H4 (cell line): ENCODE measurements at regions not wholly inside any gene's neighbourhood (a gene's known extent, or its start where the extent isn't known, plus 50 kb on each side); places are given as distances from the start of the nearest gene placed in this dataset.
A peak's percentile ranks its signal among the peaks of the same experiment; 100 is the strongest.
"Not testable (repeated sequence)": the region's sequence is repeated elsewhere in the genome, so short reads cannot be mapped to it uniquely, and the experiment has no call there.

Experiments
- DNase-seq: peaks from one replicate; pipeline ENCODE4 v3.0.0-alpha.2; 2015; ENCODE audit warnings: low spot score

DNA sequence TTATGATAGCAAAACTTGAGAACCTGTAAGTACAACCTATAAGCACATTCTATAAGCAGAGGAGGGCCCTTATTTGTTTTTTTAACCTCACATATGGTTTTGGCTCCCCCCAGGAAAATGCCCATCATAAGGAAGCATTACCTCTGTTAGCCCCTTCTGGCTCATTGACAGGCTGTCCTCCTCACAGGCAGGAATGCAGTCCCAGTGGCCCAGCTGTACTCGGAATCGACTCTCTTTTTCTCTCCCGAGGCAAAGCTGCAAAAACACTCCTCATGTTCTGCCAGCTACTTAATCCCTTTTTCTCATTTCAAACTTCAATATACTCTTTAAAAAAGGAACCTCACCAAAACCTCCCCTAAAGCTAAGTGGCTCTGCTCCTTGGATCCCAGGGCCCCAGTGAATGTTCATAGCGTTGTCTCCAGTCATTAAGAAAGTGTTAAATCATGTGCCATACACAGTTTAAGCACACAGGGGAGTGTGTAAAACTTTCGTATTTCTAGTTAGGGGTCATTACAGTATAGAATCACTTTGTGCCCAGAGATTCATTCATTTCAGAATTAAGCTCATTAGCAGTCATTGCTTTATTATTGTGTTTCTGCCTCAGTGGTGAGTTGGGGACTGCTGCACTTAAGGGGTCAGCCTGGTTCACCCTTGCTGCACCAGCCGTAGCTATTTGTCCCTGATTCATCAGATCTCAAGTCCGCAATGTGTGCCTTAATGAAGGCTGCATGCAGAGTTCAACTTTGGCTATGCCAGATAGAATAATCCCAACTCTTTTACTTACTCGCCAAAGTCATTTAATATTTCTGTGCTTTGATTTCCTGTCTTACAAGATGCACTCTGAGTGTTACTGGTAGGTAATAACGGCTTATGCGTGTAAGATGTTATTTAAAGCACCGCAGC lies 57.6 kb downstream of the JRKL start:
- no peak for DNase-seq

- no peak for DNase-seq
Measured at GRCh38 chr11:96448225-96448624, 58.4 kb downstream of the JRKL start.

DNA sequence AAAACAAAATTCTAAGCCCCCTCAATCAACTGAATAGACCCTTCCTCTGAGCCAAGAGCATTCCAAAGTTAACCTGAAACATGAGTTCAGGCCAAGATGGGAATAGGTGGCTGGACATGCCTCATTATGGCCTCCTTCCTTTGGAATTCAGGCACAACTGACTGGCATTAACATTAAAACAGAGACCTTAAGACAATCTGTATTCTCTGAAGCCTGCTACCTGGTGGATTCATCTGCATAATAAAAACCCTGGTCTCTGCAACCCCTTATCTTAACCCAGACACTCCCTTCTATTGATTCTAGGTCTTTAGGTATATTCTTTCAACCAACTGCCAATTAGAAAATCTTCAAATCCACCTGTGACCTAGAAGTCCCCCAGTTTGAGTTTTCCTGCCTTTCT lies 66.3 kb downstream of the JRKL start:
- DNase-seq: no peak

- no peak for DNase-seq
Measured at GRCh38 chr11:96459751-96460150, 69.9 kb downstream of the JRKL start.

- no peak for DNase-seq
Measured at GRCh38 chr11:96461871-96462270, 72.1 kb downstream of the JRKL start.

DNA sequence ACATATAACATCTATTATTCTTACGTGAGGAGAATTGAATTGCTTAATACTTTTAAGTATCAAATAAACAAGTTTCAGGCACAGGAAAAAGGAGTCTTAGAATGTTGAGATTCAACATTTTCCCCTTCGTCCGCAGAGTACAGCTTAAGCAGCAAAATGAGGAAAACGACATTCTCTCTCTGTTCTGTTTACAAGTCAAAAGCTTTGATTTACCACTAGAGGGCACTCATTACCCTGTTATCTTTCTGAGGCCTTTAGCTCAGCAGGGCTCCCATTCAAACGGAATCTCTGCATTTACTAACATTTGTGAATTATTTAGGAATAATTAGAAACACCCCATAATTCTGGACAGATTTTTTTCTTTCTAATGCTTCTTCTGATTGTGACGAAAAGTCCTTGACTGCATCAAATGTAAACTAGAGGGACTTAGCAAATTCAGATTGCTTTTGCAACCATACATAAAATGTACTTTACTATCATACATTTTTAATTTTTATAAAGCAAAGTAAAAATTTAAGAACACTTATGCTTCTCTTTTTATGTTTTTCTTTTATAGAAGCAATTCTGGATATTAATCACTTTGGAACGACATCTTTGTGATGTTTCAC lies 75.0 kb downstream of the JRKL start:
- peak; percentile 86 for DNase-seq

- no peak for DNase-seq
Measured at GRCh38 chr11:96465512-96465911, 75.7 kb downstream of the JRKL start.

- no peak for DNase-seq
Measured at GRCh38 chr11:96466607-96467006, 76.8 kb downstream of the JRKL start.

GRCh38 chr11:96469776-96470175 lies 80.0 kb downstream of the JRKL start:
- DNase-seq: no peak

DNA sequence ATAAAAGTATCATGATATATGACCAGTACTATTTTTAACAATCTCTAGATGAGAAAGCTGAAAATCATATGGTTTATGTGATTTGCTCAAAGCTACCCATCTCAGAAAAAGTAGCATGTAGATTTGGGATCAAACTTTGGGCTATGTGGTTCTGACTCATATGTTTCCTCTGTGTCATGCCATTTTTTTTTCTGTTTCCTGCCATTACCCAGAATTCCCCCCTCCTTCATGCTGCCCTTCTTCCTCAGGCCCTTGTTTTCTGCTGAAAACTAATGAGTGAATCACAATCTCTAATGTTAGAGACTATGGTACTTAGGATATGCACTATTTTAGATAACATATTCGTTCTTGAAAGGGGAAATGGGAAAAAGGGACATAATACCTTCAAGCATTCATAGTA lies 80.7 kb downstream of the JRKL start:
- no peak for DNase-seq

DNA sequence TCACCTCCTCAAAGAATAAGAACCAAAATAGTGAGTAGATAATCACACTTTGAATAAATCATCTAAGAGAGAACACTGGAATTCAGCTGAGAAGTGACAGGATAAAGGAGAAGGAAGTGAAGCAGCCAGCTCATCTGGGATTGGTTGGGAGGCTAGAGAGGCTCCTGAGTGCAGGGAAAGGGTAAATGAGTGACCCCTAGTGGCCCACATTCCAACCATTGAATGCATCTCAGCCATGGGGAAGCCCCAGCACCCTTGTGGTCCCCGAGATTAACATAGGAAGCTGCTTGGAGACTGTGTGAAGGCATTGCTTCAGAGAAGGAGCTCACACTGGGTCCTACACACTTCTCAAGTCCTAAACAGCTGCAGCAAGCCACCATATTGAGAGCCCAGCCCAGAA lies 82.3 kb downstream of the JRKL start:
- DNase-seq: no peak

- DNase-seq: no peak
Measured at GRCh38 chr11:96474263-96474662, 84.5 kb downstream of the JRKL start.

DNA sequence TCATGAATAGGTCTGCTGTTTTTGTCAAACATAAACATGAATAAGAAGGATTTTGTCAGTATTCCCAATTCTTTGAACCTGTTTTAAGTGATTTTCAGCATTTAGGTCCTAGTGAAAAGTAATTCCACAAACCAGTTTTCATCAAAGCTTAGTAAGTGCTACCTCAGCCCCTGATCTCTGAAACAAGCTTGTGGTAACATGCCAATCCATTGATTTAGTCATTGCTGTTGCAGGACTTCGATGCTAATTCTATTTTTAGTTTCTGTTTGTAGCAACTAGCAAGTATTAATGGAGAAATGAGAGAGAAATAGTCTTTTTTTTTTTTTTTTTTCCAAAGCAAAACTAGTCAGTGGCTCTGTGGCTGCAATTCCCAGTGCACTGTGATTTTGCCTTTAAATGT lies 91.4 kb downstream of the JRKL start:
- DNase-seq: no peak

DNA sequence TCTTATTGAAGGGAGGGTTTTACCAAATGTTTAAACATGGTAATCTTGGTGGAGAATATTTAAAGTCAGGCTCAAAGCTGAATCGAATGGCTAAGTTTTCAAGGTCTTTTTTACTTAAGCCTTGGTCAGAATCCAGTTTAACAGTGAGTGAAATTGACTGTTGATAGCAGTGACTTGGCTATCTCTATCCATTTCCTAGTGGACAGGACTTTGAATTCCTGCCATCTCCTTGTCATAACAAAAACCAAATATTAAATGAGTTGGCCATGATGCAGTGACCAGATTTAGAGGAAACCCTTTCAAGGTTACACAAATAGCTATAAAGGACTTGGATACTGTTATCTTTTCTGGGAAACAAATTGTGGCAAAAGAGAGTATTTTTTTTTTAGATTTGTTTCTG lies 92.0 kb downstream of the JRKL start:
- no peak for DNase-seq

DNA sequence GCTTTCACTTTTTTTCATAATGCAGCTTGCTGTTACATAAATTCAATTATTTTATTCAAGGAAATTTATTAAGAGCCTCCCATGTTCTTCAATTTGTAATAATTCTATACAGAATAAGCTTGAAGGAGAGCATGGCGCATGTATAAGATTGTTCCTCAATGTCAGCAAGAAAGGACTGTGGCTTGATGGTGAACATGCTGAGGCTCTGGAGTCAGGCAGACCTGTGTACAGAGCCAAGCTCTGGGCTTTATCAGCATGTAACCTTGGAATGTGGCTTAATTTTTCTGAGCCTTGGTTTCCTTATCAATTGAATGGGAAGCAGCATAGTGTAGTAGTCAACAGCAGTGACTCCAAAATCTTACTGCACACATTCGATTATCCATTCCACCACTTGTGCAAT lies 92.4 kb downstream of the JRKL start:
- no peak for DNase-seq

DNA sequence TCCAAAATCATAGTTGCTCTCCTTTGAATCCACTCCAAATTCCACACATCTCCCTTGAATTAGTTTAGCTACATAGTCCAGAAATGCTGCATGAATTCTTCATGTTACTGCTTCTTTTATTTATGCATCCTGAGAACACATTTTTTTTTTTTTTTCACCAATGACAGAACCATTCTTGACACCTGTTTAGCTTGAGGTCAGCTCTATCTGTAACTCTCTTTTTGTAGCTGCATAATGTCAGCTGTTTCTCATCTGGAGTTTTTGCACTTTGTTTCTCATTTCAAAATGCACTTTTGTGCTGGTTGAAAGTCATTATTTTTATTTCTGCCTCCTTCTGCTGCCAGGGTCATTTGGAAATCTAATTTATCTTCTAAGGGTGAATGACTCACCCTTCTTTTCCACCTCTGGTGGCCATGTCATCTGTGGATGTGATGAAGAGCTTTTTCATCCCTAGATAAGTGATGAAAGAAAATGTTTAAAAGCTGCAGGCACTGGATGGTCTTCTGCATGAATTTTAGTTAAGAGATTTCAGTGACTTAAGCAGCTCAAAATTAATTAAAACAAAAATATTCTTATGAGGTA lies 93.7 kb downstream of the JRKL start:
- no peak for DNase-seq

DNA sequence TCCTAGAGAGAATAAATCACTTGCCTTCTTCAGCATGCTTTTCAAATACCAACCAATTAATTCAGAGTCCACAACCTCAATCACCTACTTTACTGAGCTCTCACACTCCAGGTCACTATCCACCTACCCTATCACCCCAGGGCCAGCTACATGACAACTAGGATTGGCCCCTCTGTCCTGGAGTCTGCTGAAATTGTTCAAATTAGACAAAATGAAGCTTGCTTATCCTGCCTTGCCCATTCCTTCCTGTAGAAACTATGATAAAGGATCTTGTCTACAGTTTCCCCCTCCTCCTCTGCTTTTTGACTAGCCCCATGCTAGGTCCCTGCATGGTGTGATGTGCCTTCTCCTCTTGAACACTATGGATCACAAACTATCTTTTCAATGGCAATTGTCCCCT lies 94.5 kb downstream of the JRKL start:
- DNase-seq: no peak

- DNase-seq: peak; percentile 77
Measured at GRCh38 chr11:96486890-96487611, 97.2 kb downstream of the JRKL start.

- not testable (repeated sequence) for DNase-seq
Measured at GRCh38 chr11:96488911-96489310, 99.1 kb downstream of the JRKL start.

DNA sequence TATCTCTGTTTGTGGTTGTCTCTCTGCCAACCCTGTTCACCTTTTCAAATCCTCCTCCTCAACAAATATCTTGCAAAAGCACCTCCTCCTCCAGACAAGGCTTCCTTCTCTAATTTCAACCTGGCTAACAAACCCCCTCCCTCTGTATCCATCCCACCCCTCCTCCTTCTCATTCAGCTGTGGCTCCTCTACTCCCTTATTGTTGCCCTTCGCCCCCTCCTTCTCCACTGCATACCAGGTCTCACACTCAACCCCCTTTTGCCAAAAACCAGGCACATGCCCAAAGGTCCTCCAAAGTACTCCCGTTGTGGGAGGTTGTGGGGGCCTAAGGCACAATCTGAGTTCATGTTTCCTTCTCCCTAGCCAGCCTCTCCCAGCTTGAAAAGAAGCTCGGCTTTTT lies 110.6 kb downstream of the JRKL start:
- no peak for DNase-seq

- DNase-seq: no peak
Measured at GRCh38 chr11:96506041-96506440, 116.2 kb downstream of the JRKL start.

DNA sequence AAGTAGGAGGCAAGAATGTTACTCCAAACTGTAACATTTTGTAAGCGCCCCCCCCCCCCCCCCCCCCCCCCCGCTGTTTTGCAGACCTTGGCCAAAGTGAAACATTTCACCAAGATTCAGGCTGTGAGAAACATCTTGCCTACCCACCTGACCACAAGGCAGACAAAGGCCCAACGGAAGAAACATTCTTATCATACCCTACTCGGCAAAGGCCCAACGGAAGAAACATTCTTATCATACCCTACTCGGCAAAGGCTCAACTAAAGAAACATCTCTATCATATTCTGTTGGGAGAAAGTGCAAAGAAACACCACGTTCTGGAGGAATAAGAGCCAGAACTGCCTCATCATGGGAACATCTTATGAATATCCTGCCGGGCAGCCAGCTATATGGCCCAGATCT lies 117.1 kb downstream of the JRKL start:
- no peak for DNase-seq
